ENCODE measurements at regions not wholly inside any gene's neighbourhood (a gene's known extent, or its start where the extent isn't known, plus 50 kb on each side); places are given as distances from the start of the nearest gene placed in this dataset.

- no peak for TF ChIP-seq CTCF (conservative IDR thresholded peaks at IDR 0.05; ENCODE audit: low read depth, low read length)
- TF ChIP-seq EZH2 (IDR thresholded peaks at IDR 0.05; ENCODE audit: low read length, unreplicated experiment), result no peak
- no peak for TF ChIP-seq EZH2phosphoT487 (IDR thresholded peaks at IDR 0.05; ENCODE audit: borderline replicate concordance, low read length)
Measured at GRCh38 chr20:57922706-57923105, 212.9 kb upstream of the PMEPA1 start.
